HepG2 (cell line): ENCODE measurements at regions not wholly inside any gene's neighbourhood (a gene's known extent, or its start where the extent isn't known, plus 50 kb on each side); places are given as distances from the start of the nearest gene placed in this dataset.

ENCODE experiments used
- ESRRA ChIP-seq: sonication (generic); formaldehyde crosslinking; IDR thresholded peaks from 2 replicates; pipeline ENCODE4 v1.5.1; 2020; ENCODE audit warnings: mild to moderate bottlenecking, low read depth, missing genetic modification reagents
- LRRFIP1 ChIP-seq: sonication (generic); formaldehyde crosslinking; conservative IDR thresholded peaks from 2 replicates; pipeline ENCODE4 v1.4.0; 2020; ENCODE audit warnings: missing genetic modification reagents
- MIER2 ChIP-seq: IDR thresholded peaks from 2 replicates; pipeline ENCODE4 v1.6.1; 2016; ENCODE audit warnings: missing biosample characterization, missing genetic modification reagents
- MLLT10 ChIP-seq: sonication (generic); formaldehyde crosslinking; IDR thresholded peaks from 2 replicates; pipeline ENCODE4 v1.4.0; 2020; ENCODE audit warnings: missing genetic modification reagents
- MTF2 ChIP-seq: sonication (generic); formaldehyde crosslinking; IDR thresholded peaks from 2 replicates; pipeline ENCODE4 v1.5.0; 2020; ENCODE audit warnings: missing genetic modification reagents, borderline replicate concordance
- NKX3-1 ChIP-seq: sonication (generic); formaldehyde crosslinking; IDR thresholded peaks from 2 replicates; pipeline ENCODE4 v1.5.0; 2020; ENCODE audit warnings: missing genetic modification reagents
- RXRB ChIP-seq: IDR thresholded peaks from 2 replicates; pipeline ENCODE4 v1.6.1; 2016; ENCODE audit warnings: borderline replicate concordance, missing genetic modification reagents, missing compliant biosample characterization
- SATB2 ChIP-seq: sonication (generic); formaldehyde crosslinking; IDR thresholded peaks from 2 replicates; pipeline ENCODE4 v1.5.0; 2020; ENCODE audit warnings: missing genetic modification reagents
- ZBTB20 ChIP-seq: sonication (generic); formaldehyde crosslinking; IDR thresholded peaks from 2 replicates; pipeline ENCODE4 v1.8.1; 2023; ENCODE audit warnings: missing genetic modification reagents, low read depth, mild to moderate bottlenecking, borderline replicate concordance
- ZNF619 ChIP-seq: sonication (generic); formaldehyde crosslinking; IDR thresholded peaks from 2 replicates; pipeline ENCODE4 v1.4.0; 2020; ENCODE audit warnings: mild to moderate bottlenecking, missing genetic modification reagents
- ZNF724P ChIP-seq: sonication (generic); formaldehyde crosslinking; IDR thresholded peaks from 2 replicates; pipeline ENCODE4 v1.8.0; 2022; ENCODE audit warnings: missing genetic modification reagents, borderline replicate concordance
- TF ChIP-seq, protein P1 (sequence below): sonication (generic); formaldehyde crosslinking; conservative IDR thresholded peaks from 2 replicates; pipeline ENCODE4 v1.8.1; 2023; ENCODE audit warnings: missing genetic modification reagents
- TF ChIP-seq, protein P2 (sequence below): sonication (generic); formaldehyde crosslinking; IDR thresholded peaks from 2 replicates; pipeline ENCODE4 v1.5.0; 2020; ENCODE audit warnings: missing genetic modification reagents
- TF ChIP-seq, protein P3 (sequence below), 2 experiments: IDR thresholded peaks; 2 replicates each; pipeline ENCODE4 v1.6.1; 2011 to 2012; ENCODE audit warnings: low read length in 2 of 2, borderline replicate concordance in 1 of 2, low read depth in 1 of 2, mild to moderate bottlenecking in 1 of 2, moderate library complexity in 1 of 2
- TF ChIP-seq, protein P4 (sequence below): sonication (generic); formaldehyde crosslinking; IDR thresholded peaks from 2 replicates; pipeline ENCODE4 v1.5.1; 2020; ENCODE audit warnings: mild to moderate bottlenecking, missing genetic modification reagents, moderate library complexity

DNA sequence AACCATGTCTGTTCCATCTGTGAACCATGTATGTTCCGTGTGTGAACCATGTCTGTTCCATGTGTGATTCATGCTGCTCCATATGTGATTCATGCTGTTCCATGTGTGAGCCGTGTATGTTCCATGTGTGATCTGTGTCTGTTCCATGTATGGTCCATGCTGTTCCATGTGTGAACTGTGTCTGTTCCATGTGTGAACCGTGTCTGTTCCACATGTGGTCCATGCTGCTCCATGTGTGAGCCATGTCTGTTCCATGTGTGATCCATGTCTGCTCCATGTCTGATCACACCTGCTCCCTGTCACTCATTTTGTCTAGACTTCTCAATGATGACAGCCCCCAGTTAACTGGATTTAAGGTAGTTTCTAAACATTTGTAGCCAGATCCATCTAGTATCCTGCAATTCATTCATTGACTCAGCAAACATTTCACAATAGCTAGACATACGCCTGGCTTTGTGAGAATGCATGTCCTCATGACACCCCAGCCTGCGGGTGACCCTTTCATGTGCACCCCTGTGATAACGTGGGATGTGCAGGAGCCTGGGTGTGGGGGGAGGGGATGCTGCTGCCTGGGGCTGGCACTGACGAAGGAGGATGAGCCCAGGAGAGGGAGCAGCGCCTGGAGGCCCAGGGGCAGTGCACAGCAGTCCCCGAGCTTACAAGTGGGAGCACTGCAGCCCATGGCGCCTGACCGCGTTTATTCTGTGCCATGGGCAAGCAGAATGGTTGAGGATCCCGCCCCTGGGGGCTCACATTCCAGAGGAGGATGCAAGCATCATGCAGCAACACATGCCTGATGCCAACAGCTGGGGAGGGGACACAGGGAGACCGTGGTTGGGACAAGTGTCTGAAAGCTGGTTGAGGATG is 74.1 kb upstream of the METTL9 start (continued):
- TF ChIP-seq, protein P1, sequence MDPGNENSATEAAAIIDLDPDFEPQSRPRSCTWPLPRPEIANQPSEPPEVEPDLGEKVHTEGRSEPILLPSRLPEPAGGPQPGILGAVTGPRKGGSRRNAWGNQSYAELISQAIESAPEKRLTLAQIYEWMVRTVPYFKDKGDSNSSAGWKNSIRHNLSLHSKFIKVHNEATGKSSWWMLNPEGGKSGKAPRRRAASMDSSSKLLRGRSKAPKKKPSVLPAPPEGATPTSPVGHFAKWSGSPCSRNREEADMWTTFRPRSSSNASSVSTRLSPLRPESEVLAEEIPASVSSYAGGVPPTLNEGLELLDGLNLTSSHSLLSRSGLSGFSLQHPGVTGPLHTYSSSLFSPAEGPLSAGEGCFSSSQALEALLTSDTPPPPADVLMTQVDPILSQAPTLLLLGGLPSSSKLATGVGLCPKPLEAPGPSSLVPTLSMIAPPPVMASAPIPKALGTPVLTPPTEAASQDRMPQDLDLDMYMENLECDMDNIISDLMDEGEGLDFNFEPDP (CRISPR knock-in tag) = 0 out of 2 replicates have a peak, but pooled peaks have one; percentile 97
- TF ChIP-seq, protein P2, sequence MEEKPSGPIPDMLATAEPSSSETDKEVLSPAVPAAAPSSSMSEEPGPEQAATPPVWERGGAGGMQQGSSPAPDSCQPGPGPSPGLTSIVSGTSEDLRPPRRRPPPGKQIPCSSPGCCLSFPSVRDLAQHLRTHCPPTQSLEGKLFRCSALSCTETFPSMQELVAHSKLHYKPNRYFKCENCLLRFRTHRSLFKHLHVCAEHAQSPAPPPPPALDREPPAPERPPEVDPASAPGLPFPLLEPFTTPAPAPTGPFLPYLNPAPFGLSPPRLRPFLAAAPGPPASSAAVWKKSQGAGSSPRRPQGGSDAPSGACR (CRISPR knock-in tag) = peak; percentile 92; the same call in 1 of the 2 replicates
- TF ChIP-seq MTF2 (CRISPR knock-in tag) (peak; percentile 93; the same call in 1 of the 2 replicates), RXRB (peak; percentile 100), NKX3-1 (CRISPR knock-in tag) (peak; percentile 93), LRRFIP1 (CRISPR knock-in tag) (peak; percentile 78; the same call in 1 of the 2 replicates), SATB2 (0 out of 2 replicates have a peak, but pooled peaks have one; percentile 75), ESRRA (CRISPR knock-in tag) (peak; percentile 82; the same call in 1 of the 2 replicates), MLLT10 (CRISPR knock-in tag) (0 out of 2 replicates have a peak, but pooled peaks have one; percentile 71), ZBTB20 (CRISPR knock-in tag) (peak; percentile 12; the same call in 1 of the 2 replicates), MIER2 (CRISPR knock-in tag) (peak; percentile 90), ZNF724P (CRISPR knock-in tag) (peak; percentile 85), ZNF619 (CRISPR knock-in tag) (peak; percentile 85)
- TF ChIP-seq, protein P3, sequence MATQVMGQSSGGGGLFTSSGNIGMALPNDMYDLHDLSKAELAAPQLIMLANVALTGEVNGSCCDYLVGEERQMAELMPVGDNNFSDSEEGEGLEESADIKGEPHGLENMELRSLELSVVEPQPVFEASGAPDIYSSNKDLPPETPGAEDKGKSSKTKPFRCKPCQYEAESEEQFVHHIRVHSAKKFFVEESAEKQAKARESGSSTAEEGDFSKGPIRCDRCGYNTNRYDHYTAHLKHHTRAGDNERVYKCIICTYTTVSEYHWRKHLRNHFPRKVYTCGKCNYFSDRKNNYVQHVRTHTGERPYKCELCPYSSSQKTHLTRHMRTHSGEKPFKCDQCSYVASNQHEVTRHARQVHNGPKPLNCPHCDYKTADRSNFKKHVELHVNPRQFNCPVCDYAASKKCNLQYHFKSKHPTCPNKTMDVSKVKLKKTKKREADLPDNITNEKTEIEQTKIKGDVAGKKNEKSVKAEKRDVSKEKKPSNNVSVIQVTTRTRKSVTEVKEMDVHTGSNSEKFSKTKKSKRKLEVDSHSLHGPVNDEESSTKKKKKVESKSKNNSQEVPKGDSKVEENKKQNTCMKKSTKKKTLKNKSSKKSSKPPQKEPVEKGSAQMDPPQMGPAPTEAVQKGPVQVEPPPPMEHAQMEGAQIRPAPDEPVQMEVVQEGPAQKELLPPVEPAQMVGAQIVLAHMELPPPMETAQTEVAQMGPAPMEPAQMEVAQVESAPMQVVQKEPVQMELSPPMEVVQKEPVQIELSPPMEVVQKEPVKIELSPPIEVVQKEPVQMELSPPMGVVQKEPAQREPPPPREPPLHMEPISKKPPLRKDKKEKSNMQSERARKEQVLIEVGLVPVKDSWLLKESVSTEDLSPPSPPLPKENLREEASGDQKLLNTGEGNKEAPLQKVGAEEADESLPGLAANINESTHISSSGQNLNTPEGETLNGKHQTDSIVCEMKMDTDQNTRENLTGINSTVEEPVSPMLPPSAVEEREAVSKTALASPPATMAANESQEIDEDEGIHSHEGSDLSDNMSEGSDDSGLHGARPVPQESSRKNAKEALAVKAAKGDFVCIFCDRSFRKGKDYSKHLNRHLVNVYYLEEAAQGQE (IDR thresholded peaks at IDR 0.05; ENCODE audit: borderline replicate concordance in 1 of 2, low read depth in 1 of 2, low read length in 2 of 2) = 0 out of 4 replicates have a peak, but pooled peaks of 1 of the 2 experiments have one; percentile 10
- TF ChIP-seq, protein P4, sequence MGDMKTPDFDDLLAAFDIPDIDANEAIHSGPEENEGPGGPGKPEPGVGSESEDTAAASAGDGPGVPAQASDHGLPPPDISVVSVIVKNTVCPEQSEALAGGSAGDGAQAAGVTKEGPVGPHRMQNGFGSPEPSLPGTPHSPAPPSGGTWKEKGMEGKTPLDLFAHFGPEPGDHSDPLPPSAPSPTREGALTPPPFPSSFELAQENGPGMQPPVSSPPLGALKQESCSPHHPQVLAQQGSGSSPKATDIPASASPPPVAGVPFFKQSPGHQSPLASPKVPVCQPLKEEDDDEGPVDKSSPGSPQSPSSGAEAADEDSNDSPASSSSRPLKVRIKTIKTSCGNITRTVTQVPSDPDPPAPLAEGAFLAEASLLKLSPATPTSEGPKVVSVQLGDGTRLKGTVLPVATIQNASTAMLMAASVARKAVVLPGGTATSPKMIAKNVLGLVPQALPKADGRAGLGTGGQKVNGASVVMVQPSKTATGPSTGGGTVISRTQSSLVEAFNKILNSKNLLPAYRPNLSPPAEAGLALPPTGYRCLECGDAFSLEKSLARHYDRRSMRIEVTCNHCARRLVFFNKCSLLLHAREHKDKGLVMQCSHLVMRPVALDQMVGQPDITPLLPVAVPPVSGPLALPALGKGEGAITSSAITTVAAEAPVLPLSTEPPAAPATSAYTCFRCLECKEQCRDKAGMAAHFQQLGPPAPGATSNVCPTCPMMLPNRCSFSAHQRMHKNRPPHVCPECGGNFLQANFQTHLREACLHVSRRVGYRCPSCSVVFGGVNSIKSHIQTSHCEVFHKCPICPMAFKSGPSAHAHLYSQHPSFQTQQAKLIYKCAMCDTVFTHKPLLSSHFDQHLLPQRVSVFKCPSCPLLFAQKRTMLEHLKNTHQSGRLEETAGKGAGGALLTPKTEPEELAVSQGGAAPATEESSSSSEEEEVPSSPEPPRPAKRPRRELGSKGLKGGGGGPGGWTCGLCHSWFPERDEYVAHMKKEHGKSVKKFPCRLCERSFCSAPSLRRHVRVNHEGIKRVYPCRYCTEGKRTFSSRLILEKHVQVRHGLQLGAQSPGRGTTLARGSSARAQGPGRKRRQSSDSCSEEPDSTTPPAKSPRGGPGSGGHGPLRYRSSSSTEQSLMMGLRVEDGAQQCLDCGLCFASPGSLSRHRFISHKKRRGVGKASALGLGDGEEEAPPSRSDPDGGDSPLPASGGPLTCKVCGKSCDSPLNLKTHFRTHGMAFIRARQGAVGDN (CRISPR knock-in tag) = peak; percentile 95
